Breast epithelium (tissue), 4 donors: ENCODE measurements at regions not wholly inside any gene's neighbourhood (a gene's known extent, or its start where the extent isn't known, plus 50 kb on each side); places are given as distances from the start of the nearest gene placed in this dataset.

ENCODE experiments used
- DNase-seq, 2 donors: peaks; one replicate each; pipeline ENCODE4 v3.0.0-alpha.2; 2019; ENCODE audit warnings: low spot score in 2 of 2
- H3K27ac ChIP-seq, 2 donors: fragments of 200-600 bp; sonication (generic) in 1 of 2; one replicate each; pipeline ENCODE4 v1.5.1; 2016 to 2019; ENCODE audit warnings: mild to moderate bottlenecking in 1 of 2
- H3K27me3 ChIP-seq, 2 donors: fragments of 200-600 bp; sonication (generic) in 1 of 2; one replicate each; pipeline versions ENCODE4 v1.5.1 to v1.6.0; 2017 to 2019; ENCODE audit warnings: control low read depth in 1 of 2, mild to moderate bottlenecking in 1 of 2
- H3K36me3 ChIP-seq: fragments of 200-600 bp; one replicate; pipeline ENCODE4 v1.5.1; 2019
- H3K4me1 ChIP-seq, 2 donors: fragments of 200-600 bp; sonication (generic); one replicate each; pipeline ENCODE4 v1.5.1; 2016 to 2019; ENCODE audit warnings: control low read depth in 1 of 2
- H3K4me3 ChIP-seq, 3 donors: fragments of 200-600 bp; sonication (generic); 1 replicate in 2 of 3; 2 replicates in 1 of 3; pipeline ENCODE4 v1.5.1; 2016 to 2019; ENCODE audit warnings: mild to moderate bottlenecking in 3 of 3, moderate library complexity in 2 of 3
- H3K9me3 ChIP-seq, 2 donors: fragments of 200-600 bp; sonication (generic) in 1 of 2; one replicate each; pipeline ENCODE4 v1.5.1; 2016 to 2019; ENCODE audit warnings: control low read depth in 1 of 2
- CTCF ChIP-seq, 3 donors: fragments of 450-650 bp; IDR thresholded peaks; one replicate each; pipeline ENCODE4 v1.5.1; 2016 to 2017; ENCODE audit warnings: antibody characterized with exemption in 3 of 3, mild to moderate bottlenecking in 3 of 3, moderate library complexity in 3 of 3
- POLR2A ChIP-seq: fragments of 450-650 bp; IDR thresholded peaks from one replicate; pipeline ENCODE4 v1.6.1; 2016; ENCODE audit warnings: antibody characterized with exemption, mild to moderate bottlenecking, moderate library complexity
- POLR2AphosphoS5 ChIP-seq, 3 donors: sonication (generic); formaldehyde crosslinking; IDR thresholded peaks; one replicate each; pipeline ENCODE4 v1.6.1; 2017; ENCODE audit warnings: antibody characterized with exemption in 3 of 3
- intact Hi-C: fragments of 100-400 bp; cut with DNase I; formaldehyde crosslinking; loops from one replicate; pipeline ENCODE4 v1.15.1; 2023; ENCODE audit warnings: low total_unique reads

DNA sequence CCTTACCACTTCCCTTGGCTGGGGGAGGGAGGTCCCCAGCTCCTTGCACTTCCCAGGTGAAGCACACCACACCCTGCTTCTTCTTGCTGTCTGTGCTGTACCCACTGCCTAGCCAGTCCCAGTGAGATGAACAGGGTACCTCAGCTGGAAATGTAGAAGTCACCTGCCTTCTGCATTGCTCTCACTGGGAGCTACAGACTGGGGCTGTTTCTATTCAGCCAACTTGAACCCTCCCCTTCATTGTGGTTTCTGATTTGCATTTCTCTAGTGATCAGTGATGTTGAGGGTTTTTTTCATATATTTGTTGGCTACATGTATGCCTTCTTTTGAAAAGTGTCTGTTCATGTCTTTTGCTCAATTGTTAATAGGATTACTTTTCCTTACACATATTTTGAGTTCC lies 222.8 kb downstream of the DDX3Y start:
- no peaks in the 10 kb centered on the region for H3K27me3 ChIP-seq
- intact Hi-C loops: no loop called here
- no peak overlapping the region for H3K27ac ChIP-seq
- H3K36me3 ChIP-seq: no peaks in the 10 kb centered on the region
- no peak overlapping the region for H3K4me3 ChIP-seq
- no peaks in the 10 kb centered on the region for H3K4me1 ChIP-seq
- H3K9me3 ChIP-seq: no peaks in the 10 kb centered on the region
- DNase-seq: no peak
- no peak for TF ChIP-seq POLR2A
- no peak for TF ChIP-seq POLR2AphosphoS5 (IDR thresholded peaks at IDR 0.05)
- no peak for TF ChIP-seq CTCF (IDR thresholded peaks at IDR 0.05)

- Histone ChIP-seq H3K27ac (no peak overlapping the region), H3K27me3 (no peaks in the 10 kb centered on the region), H3K9me3 (no peaks in the 10 kb centered on the region), H3K4me3 (peak overlapping the region in 1 of 3 donors; percentile 24), H3K4me1 (no peaks in the 10 kb centered on the region), H3K36me3 (no peaks in the 10 kb centered on the region)
- intact Hi-C loops: no loop called here
- TF ChIP-seq CTCF (IDR thresholded peaks at IDR 0.05) (no peak), POLR2AphosphoS5 (IDR thresholded peaks at IDR 0.05) (no peak), POLR2A (no peak)
- DNase-seq: no peak
Observed at GRCh38 chrY:13149148-13149547, 244.5 kb downstream of the DDX3Y start.

GRCh38 chrY:13167698-13168097 lies 263.0 kb downstream of the DDX3Y start:
- Histone ChIP-seq H3K27me3 (no peaks in the 10 kb centered on the region), H3K27ac (no peak overlapping the region), H3K4me1 (no peaks in the 10 kb centered on the region), H3K4me3 (no peak overlapping the region), H3K9me3 (no peaks in the 10 kb centered on the region), H3K36me3 (no peaks in the 10 kb centered on the region)
- TF ChIP-seq POLR2A (no peak), POLR2AphosphoS5 (IDR thresholded peaks at IDR 0.05) (no peak), CTCF (IDR thresholded peaks at IDR 0.05) (no peak)
- no peak for DNase-seq
- intact Hi-C loops: no loop called here

DNA sequence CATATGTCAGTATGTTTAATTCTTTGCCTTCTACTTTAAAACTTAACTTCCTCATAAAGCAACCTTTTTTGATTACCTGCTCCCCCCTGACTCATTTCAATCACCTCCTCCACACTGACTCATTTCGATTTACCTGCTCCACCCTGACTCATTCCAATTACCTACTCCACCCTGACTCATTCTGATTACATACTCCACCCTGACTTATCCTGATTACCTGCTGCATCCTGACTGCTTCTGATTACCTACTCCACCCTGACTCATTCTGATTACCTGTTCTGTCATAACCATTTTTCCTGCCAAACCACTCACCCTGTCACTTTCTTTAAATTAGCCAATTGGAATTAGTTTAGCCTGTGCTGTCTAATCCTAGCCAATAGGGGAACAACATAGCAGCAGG lies 263.6 kb downstream of the DDX3Y start:
- TF ChIP-seq POLR2A (no peak), POLR2AphosphoS5 (IDR thresholded peaks at IDR 0.05) (no peak), CTCF (IDR thresholded peaks at IDR 0.05) (no peak)
- Histone ChIP-seq H3K4me3 (no peak overlapping the region), H3K9me3 (no peaks in the 10 kb centered on the region), H3K4me1 (no peaks in the 10 kb centered on the region), H3K27ac (no peak overlapping the region), H3K27me3 (no peaks in the 10 kb centered on the region), H3K36me3 (no peaks in the 10 kb centered on the region)
- intact Hi-C loops: no loop called here
- no peak for DNase-seq
